CD4-positive, alpha-beta T cell treated with Interleukin-17A for 4 hours (primary cell): ENCODE measurements at regions not wholly inside any gene's neighbourhood (a gene's known extent, or its start where the extent isn't known, plus 50 kb on each side); places are given as distances from the start of the nearest gene placed in this dataset.
"Not testable (repeated sequence)": the region's sequence is repeated elsewhere in the genome, so short reads cannot be mapped to it uniquely, and the experiment has no call there.

Experiments
- DNase-seq: peaks from one replicate; pipeline ENCODE4 v3.0.0-alpha.2; 2020; ENCODE audit warnings: mixed read lengths

- DNase-seq = no peak
Measured at GRCh38 chr5:74400067-74400466, 240.5 kb downstream of the ENC1 start.

DNA sequence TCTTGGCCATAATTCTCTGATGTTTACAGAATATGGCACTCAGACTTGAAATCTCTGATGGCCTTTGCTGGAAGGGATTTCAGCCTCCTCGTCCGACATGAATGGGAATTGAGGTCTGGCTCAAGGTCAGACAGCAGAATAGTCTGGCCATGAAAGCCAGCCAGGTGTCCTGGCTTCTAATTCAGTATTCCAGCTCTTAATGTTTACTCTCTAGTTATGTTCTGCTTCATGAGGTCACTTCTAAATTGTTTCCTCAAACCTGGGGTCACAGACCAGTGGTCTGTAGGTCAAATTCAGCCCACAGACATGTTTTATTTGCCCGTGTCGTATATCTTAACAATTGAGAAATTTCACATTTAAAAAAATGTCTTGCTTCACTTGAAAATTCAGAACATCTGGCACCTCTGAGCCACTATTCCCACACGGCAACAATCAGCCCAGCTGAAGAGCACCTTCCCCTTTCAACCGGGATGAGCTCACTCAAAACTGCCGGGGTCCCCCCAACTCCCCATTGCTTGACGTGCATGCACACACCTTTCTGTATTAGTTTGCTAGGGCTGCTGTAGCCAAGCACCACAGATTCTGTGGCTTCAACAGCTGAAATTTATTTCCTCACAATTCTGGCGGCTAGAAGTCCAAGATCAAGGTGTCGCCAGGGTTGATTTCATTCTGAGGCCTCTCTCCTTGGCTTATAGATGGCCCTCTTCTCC, 243.5 kb downstream of the ENC1 start:
- DNase-seq = no peak

GRCh38 chr5:74394916-74395880, 245.3 kb downstream of the ENC1 start:
- DNase-seq = peak; percentile 5

DNA sequence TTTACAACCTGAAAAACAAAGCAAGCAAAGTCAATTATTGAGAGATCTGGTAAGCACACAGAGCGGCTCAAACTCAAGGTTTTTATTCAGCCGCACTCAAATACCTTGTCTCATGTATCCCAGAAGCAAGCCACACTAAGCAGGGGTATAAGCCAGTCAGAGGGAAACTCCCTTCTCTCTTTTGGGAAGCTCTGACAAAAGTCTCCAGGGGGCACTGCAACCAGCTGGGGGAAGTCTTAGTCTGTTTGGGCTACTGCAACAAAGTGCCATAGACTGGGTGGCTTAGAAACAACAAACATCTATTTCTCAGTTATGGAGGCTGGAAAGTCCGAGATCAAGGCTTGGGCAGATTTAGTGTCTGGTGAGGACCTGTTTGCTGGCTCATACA, 246.0 kb downstream of the ENC1 start:
- no peak for DNase-seq

DNA sequence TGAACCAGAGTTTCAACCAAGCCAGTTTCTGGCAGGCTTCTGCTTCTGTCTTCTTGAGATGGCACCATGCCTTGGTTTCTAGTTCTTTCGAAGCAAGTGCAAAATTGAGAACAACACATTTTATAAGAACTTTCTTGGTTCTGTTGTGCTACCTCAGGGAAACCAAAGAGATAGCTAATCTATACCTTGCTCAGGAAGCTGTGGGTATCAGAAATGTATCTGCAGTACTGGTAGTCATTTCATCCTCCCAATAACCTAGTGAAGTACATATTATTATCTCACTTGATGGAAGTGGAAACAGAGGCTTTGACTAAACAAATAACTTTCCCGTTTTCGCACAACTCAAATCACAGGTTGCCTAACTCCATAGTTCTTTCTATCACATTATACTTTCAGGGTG, 246.6 kb downstream of the ENC1 start:
- DNase-seq = no peak

DNA sequence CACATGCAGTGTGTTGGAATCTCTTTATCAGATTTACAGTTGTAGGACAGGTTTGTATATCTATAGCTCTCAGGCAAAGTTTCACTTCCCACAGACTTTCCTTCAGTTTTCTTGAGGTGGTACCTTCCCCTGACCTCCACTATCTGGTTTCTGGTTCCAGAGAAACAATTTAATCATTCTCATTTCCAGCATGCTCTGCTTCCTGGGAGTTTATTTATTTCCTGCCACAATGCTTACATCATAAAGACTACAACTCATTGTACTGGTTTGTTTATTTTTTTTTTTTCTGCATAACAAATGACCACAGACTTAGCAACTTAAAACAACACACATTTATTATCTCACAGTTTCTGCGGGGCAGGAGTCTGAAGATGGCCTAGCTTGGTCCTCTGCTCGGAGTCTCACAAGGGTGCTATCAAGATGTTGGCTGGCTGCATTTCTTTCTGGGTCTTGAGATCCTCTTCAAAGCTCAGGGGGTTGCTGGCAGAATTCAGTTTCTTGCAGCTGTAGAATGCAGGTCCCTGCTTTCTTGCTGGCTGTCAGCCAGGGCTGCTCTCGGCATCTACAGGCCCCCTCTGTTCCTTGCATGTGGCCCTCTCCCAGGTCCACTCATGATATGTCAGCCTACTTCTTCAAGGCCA, 247.7 kb downstream of the ENC1 start:
- DNase-seq = no peak

DNA sequence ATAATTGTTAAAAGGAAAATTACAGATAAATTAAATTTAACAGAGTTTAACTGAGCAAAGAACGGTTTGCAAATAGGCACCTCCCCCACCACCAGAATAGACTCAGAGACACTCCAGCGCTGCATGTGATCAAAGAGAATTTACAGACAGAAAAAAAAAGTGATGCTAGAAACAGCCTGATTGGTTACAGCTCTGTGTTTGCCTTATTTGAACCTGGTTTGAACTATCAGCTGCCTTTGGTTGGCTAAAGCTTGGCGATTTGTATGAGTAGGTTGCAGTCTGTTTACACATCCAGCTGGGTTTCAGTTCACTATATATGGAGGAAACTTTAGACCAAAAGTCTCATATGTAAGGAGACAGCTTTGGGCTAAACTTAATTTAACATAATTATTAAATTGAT, 249.1 kb downstream of the ENC1 start:
- DNase-seq = no peak

DNA sequence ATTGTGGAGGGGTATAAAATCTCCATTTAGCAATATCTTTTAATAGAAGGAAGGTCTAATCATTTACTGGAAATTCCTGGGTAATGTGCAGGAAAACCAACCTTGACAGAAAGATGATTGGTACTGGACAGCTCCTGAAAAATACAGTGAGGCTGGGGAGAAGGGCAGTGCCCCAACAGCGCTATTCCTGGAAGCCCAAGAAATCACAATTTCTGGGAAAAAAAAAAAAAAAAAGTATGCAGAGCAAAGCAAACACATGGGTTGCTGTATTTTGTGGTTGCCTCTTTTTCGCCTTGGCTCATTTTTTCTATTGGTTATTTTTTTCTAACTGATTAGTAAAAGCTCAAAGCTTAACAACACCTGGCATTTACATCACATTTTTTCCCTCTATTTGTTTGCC, 249.7 kb downstream of the ENC1 start:
- DNase-seq = no peak

DNA sequence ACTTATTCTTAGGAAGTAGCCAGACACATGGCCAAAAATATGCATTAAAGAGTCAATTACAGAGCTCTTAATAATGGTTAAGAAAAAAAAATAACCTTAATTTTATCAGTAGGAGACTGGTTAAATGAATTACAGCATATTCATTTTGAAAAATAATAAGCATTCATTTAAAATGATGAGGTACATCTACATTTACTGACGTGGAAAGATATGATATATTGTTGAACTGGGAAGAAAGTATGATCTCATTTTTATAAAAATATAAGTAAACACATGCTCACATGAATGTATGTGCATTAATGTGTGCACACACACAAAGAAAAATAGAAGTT, 250.3 kb downstream of the ENC1 start:
- DNase-seq = no peak

DNA sequence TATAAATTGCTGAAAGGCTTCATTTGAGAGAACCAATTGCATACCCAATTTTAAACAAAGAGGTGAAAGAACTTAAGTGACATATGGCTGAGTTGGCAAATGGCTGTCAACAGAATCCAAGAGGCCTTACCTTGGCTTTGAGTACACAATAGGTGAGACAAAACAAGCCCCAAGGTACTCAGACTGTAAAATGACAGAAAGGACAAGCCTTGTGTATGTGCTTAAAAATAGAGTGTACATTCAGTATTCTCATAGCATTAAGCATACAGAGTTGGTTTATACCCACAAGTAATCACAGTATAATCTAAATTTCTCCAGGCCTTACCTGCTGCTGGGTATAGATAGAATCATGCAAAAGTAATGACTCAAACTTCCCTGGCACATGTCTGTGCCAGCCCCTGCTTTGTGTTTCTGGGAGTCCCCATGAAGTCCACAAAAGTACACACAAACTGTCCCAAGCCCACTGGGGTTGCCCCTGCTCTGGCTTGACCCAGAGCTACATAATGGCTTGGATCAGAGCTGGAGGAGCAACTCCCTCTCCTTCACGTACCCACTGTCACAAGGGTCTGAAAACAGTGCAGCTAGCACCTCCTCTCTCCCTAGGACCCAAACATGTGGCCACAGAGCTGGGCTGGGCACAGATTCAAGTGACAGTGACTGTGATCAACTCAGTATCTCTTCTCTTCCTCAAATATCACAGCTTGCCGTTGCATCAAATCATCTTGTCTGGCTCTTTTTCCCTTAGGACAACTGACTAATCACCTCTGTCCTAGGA, 250.8 kb downstream of the ENC1 start:
- DNase-seq = no peak

- DNase-seq = not testable (repeated sequence)
Measured at GRCh38 chr5:74388411-74388810, 252.1 kb downstream of the ENC1 start.

GRCh38 chr5:74386571-74387334, 253.8 kb downstream of the ENC1 start:
- no peak for DNase-seq

DNA sequence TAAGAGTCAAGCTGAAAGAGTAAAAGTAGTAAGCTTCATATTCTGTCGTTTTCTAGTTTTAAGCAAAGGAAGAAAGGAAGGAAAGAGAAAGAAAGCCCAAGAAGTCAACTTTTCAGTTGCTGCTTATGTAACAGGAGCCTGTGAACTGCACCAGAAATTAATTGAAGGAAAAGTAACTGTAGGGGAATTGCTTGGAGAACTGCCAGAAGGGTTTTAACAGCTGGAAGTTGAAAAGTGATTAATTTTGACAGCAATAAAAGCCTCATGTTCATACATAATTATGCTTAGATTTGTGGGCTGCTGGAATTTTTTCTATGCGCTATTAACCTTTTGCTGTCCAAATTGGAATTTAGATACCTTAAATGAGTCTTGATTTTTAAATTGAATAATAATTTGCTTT, 255.7 kb downstream of the ENC1 start:
- DNase-seq = no peak

- DNase-seq = no peak
Measured at GRCh38 chr5:74382987-74383593, 257.4 kb downstream of the ENC1 start.

DNA sequence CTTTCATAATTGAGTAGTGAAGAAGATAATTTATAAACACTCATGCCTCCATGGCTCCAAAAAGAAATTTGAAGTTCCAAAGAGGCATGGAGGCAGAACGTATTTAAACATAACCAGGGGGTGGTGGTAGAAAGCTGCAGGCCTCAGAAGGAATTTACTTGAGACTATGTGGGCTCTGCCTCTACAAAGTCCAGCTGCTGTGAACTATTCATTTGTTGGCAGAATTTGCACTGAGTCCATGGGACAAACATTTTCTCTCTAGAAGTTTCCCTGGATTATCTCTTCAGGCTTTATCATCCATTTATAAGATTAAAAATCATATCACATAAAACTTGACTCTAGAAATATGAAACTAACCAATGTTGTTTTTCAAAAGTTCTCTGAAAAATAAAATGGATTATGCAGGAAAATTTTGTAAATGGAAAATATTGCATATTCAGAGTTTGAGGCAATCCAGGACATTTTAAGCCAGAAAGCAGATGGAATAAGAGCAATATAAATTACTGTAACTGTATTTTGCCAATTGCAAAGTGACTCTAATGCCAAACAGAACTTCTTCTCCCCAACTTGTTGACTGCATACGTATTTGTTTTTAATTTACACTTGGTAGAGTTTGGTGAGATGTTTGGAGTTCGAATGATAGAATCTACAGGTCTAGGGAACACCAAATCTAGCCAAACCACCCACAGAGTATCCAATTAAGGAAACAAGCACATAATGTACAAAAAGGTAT, 258.2 kb downstream of the ENC1 start:
- DNase-seq = no peak

GRCh38 chr5:74380193-74380592, 260.3 kb downstream of the ENC1 start:
- no peak for DNase-seq

- no peak for DNase-seq
Measured at GRCh38 chr5:74378464-74378863, 262.1 kb downstream of the ENC1 start.

DNA sequence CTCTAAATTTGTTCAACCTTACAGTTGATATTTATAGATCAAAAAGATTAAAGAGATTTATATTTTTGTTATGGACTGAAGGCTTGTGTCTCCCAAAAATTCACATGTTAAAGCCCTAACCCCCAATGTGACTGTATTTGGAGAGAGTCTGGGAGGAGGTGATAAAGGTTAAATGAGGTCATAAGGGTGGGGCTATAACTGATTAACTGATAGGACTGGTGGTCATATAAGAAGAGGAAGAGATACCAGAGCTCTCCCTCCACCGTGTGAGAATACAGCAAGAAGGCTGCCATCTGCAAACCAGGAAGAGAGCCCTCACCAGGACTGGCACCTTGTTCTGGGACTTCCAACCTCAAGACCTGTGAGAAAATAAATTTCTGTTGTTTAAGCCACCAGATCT, 264.3 kb downstream of the ENC1 start:
- no peak for DNase-seq

DNA sequence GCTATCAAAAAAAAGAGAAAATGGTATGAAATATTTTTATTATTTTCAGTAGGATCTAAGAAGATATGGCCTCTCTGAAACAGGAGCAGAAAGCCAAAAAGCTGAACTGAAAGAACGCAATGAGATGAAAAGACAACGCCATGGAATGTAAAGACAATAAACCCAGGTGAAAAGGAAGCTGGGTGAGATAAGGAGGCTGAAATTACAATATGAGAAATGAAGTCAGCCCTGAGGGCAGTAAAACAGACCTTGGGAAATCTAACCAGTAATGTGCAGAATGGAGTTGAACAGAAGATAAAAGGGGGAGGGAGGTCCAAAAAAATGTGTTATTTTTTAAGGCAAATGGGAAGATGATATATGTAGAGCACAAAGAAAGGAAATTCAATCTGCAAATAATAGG, 265.3 kb downstream of the ENC1 start:
- no peak for DNase-seq

GRCh38 chr5:74374656-74375055, 265.9 kb downstream of the ENC1 start:
- DNase-seq = no peak

DNA sequence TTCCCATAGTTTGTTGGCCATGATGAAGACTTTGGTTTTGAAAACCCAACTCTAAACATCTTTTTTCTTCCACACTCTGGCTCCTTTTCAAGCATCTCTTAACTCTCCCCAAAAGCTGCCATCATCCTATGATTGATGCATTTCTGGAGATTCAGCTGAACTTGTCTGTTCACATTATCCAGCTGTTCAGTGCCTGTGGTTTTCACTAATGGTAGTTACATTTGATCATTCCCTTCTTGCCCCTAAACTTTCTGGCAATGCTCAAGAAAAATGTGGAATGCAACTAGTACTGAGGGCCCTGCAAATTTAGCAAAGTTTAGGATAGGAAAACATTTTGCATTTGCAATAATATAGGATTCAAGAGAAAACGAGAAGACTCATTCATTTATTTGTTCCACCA, 267.5 kb downstream of the ENC1 start:
- no peak for DNase-seq
